LNCAP (cell line): ENCODE measurements at regions not wholly inside any gene's neighbourhood (a gene's known extent, or its start where the extent isn't known, plus 50 kb on each side); places are given as distances from the start of the nearest gene placed in this dataset.

Experiments
- CTCF ChIP-seq: fragments of 450-650 bp; IDR thresholded peaks from 2 replicates; pipeline ENCODE4 v1.5.1; 2017; ENCODE audit warnings: mild to moderate bottlenecking

- TF ChIP-seq CTCF: no peak
Observed at GRCh38 chr11:45345491-45345890, 59.4 kb upstream of the SYT13 start.

GRCh38 chr11:45344028-45344427, 57.9 kb upstream of the SYT13 start:
- no peak for TF ChIP-seq CTCF

GRCh38 chr11:45343444-45343843, 57.3 kb upstream of the SYT13 start:
- TF ChIP-seq CTCF: no peak

- TF ChIP-seq CTCF: no peak
Observed at GRCh38 chr11:45341372-45341771, 55.2 kb upstream of the SYT13 start.

GRCh38 chr11:45339729-45340519, 53.8 kb upstream of the SYT13 start:
- peak; percentile 90 for TF ChIP-seq CTCF

GRCh38 chr11:45337583-45338360, 51.6 kb upstream of the SYT13 start:
- TF ChIP-seq CTCF: no peak

- TF ChIP-seq CTCF: no peak
Observed at GRCh38 chr11:45336136-45336535, 50.0 kb upstream of the SYT13 start.
